HUES64 (cell line): ENCODE measurements at regions not wholly inside any gene's neighbourhood (a gene's known extent, or its start where the extent isn't known, plus 50 kb on each side); places are given as distances from the start of the nearest gene placed in this dataset.

ENCODE experiments used
- H3K27ac ChIP-seq: 2 replicates; pipeline ENCODE4 v1.7.0; 2013; ENCODE audit warnings: low read depth, low read length, inconsistent platforms
- H3K27me3 ChIP-seq: 2 replicates; pipeline ENCODE4 v1.6.1; 2013; ENCODE audit warnings: mild to moderate bottlenecking, low read length; ENCODE audit not compliant: insufficient read depth
- H3K36me3 ChIP-seq: 2 replicates; pipeline ENCODE4 v1.6.1; 2013; ENCODE audit warnings: mild to moderate bottlenecking, low read length; ENCODE audit not compliant: insufficient read depth
- H3K4me1 ChIP-seq: 2 replicates; pipeline ENCODE4 v1.6.1; 2013; ENCODE audit warnings: mild to moderate bottlenecking, low read length, moderate library complexity; ENCODE audit not compliant: insufficient read depth
- H3K4me3 ChIP-seq: 2 replicates; pipeline ENCODE4 v1.5.1; 2013; ENCODE audit warnings: mild to moderate bottlenecking, low read length, moderate library complexity
- H3K9ac ChIP-seq: 2 replicates; pipeline ENCODE4 v1.6.1; 2013; ENCODE audit warnings: mild to moderate bottlenecking, low read depth, low read length
- H3K9me3 ChIP-seq: 2 replicates; pipeline ENCODE4 v1.6.1; 2013; ENCODE audit warnings: low read depth, low read length; ENCODE audit not compliant: insufficient read depth
- WGBS: fragments of 150-250, 120-280 bp; methylation state at CpG from one replicate; pipeline ENCODE4 v1.1.7; 2013; ENCODE audit warnings: missing lambda C conversion rate; 5-methylcytosine and 5-hydroxymethylcytosine counted together

GRCh38 chr7:84277628-84278224, 83.1 kb upstream of the SEMA3A start:
- 8% methylated on average over 2 of the region's 2 CpGs for WGBS
- Histone ChIP-seq H3K36me3 (no peaks in the 10 kb centered on the region), H3K27me3 (no peaks in the 10 kb centered on the region), H3K4me3 (0 out of 2 replicates have a peak overlapping the region, but pooled peaks have one; percentile 5), H3K27ac (peak overlapping the region; percentile 92), H3K4me1 (peaks cover 51% of the 10 kb centered on the region), H3K9me3 (no peaks in the 10 kb centered on the region), H3K9ac (peak overlapping the region; percentile 19; the same call in 1 of the 2 replicates)

GRCh38 chr7:84274029-84274638, 79.5 kb upstream of the SEMA3A start:
- Histone ChIP-seq H3K9ac (peak overlapping the region; percentile 1; the same call in 1 of the 2 replicates), H3K9me3 (no peaks in the 10 kb centered on the region), H3K27ac (peak overlapping the region; percentile 8; the same call in 1 of the 2 replicates), H3K4me1 (peaks cover 51% of the 10 kb centered on the region), H3K36me3 (no peaks in the 10 kb centered on the region), H3K27me3 (no peaks in the 10 kb centered on the region), H3K4me3 (no peak overlapping the region)
- WGBS, result 87% methylated on average over 2 of the region's 3 CpGs

- H3K9me3 ChIP-seq, result no peaks in the 10 kb centered on the region
- no peak overlapping the region for H3K27ac ChIP-seq
- WGBS, result 82% methylated on average over 1 of the region's 1 CpG
- no peaks in the 10 kb centered on the region for H3K36me3 ChIP-seq
- H3K4me1 ChIP-seq, result peaks cover 29% of the 10 kb centered on the region
- H3K9ac ChIP-seq, result no peak overlapping the region
- H3K27me3 ChIP-seq, result no peaks in the 10 kb centered on the region
- no peak overlapping the region for H3K4me3 ChIP-seq
These were observed 77.0 kb upstream of the SEMA3A start for GRCh38 chr7:84271543-84271942.

- Histone ChIP-seq H3K4me3 (no peak overlapping the region), H3K9ac (no peak overlapping the region), H3K36me3 (no peaks in the 10 kb centered on the region), H3K27ac (no peak overlapping the region), H3K9me3 (no peaks in the 10 kb centered on the region), H3K4me1 (no peaks in the 10 kb centered on the region), H3K27me3 (no peaks in the 10 kb centered on the region)
- 90% methylated on average over 2 of the region's 2 CpGs for WGBS
These were observed 69.8 kb upstream of the SEMA3A start for GRCh38 chr7:84264396-84264795.

GRCh38 chr7:84263106-84263505, 68.5 kb upstream of the SEMA3A start:
- no peaks in the 10 kb centered on the region for H3K4me1 ChIP-seq
- no peak overlapping the region for H3K27ac ChIP-seq
- no peaks in the 10 kb centered on the region for H3K36me3 ChIP-seq
- H3K9me3 ChIP-seq, result no peaks in the 10 kb centered on the region
- no peak overlapping the region for H3K9ac ChIP-seq
- WGBS, result 96% methylated on average over 2 of the region's 2 CpGs
- H3K4me3 ChIP-seq, result no peak overlapping the region
- no peaks in the 10 kb centered on the region for H3K27me3 ChIP-seq

GRCh38 chr7:84261509-84261908, 66.9 kb upstream of the SEMA3A start:
- no peaks in the 10 kb centered on the region for H3K27me3 ChIP-seq
- no peaks in the 10 kb centered on the region for H3K36me3 ChIP-seq
- 89% methylated on average over 4 of the region's 4 CpGs for WGBS
- no peak overlapping the region for H3K4me3 ChIP-seq
- H3K4me1 ChIP-seq, result no peaks in the 10 kb centered on the region
- H3K27ac ChIP-seq, result no peak overlapping the region
- H3K9me3 ChIP-seq, result no peaks in the 10 kb centered on the region
- H3K9ac ChIP-seq, result no peak overlapping the region

GRCh38 chr7:84258628-84259027, 64.0 kb upstream of the SEMA3A start:
- Histone ChIP-seq H3K27ac (no peak overlapping the region), H3K4me3 (no peak overlapping the region), H3K27me3 (no peaks in the 10 kb centered on the region), H3K4me1 (no peaks in the 10 kb centered on the region), H3K9ac (no peak overlapping the region), H3K9me3 (no peaks in the 10 kb centered on the region), H3K36me3 (no peaks in the 10 kb centered on the region)

- Histone ChIP-seq H3K4me3 (no peak overlapping the region), H3K27me3 (no peaks in the 10 kb centered on the region), H3K9me3 (no peaks in the 10 kb centered on the region), H3K36me3 (no peaks in the 10 kb centered on the region), H3K4me1 (peaks cover 3% of the 10 kb centered on the region), H3K9ac (no peak overlapping the region), H3K27ac (no peak overlapping the region)
- WGBS, result 82% methylated on average over 1 of the region's 2 CpGs
These were observed 62.0 kb upstream of the SEMA3A start for GRCh38 chr7:84256571-84256971.

GRCh38 chr7:84251277-84251781, 56.7 kb upstream of the SEMA3A start:
- H3K4me1 ChIP-seq, result peaks cover 22% of the 10 kb centered on the region
- H3K27ac ChIP-seq, result no peak overlapping the region
- H3K9me3 ChIP-seq, result no peaks in the 10 kb centered on the region
- H3K27me3 ChIP-seq, result no peaks in the 10 kb centered on the region
- H3K4me3 ChIP-seq, result no peak overlapping the region
- 55% methylated on average over 3 of the region's 3 CpGs for WGBS
- H3K9ac ChIP-seq, result no peak overlapping the region
- no peaks in the 10 kb centered on the region for H3K36me3 ChIP-seq

- peaks cover 7% of the 10 kb centered on the region; the same call in 1 of the 2 replicates for H3K9me3 ChIP-seq
- H3K27me3 ChIP-seq, result no peaks in the 10 kb centered on the region
- no peak overlapping the region for H3K4me3 ChIP-seq
- no peak overlapping the region for H3K9ac ChIP-seq
- peaks cover 22% of the 10 kb centered on the region for H3K4me1 ChIP-seq
- H3K27ac ChIP-seq, result no peak overlapping the region
- no peaks in the 10 kb centered on the region for H3K36me3 ChIP-seq
These were observed 55.9 kb upstream of the SEMA3A start for GRCh38 chr7:84250452-84250851.

- Histone ChIP-seq H3K9ac (no peak overlapping the region), H3K27me3 (no peaks in the 10 kb centered on the region), H3K4me3 (no peak overlapping the region), H3K4me1 (peaks cover 22% of the 10 kb centered on the region), H3K27ac (no peak overlapping the region), H3K36me3 (no peaks in the 10 kb centered on the region), H3K9me3 (peaks cover 11% of the 10 kb centered on the region)
- WGBS, result 100% methylated on average over 1 of the region's 1 CpG
These were observed 55.1 kb upstream of the SEMA3A start for GRCh38 chr7:84249656-84250055.
